Keratinocyte (primary cell): ENCODE measurements at regions not wholly inside any gene's neighbourhood (a gene's known extent, or its start where the extent isn't known, plus 50 kb on each side); places are given as distances from the start of the nearest gene placed in this dataset.

Experiments used
- EZH2 ChIP-seq: IDR thresholded peaks from one replicate; pipeline ENCODE4 v1.6.1; 2012; ENCODE audit warnings: inconsistent platforms, mild to moderate bottlenecking, low read length, moderate library complexity
- TF ChIP-seq, protein P1 (sequence below), 3 experiments: IDR thresholded peaks in 1 of 3; conservative IDR thresholded peaks in 1 of 3; optimal IDR thresholded peaks in 1 of 3; 2 replicates in 2 of 3; 3 replicates in 1 of 3; pipeline versions ENCODE3 to v1.5.1; 2011; ENCODE audit warnings: low read length in 3 of 3, mild to moderate bottlenecking in 3 of 3, moderate library complexity in 2 of 3, control low read depth in 1 of 3, inconsistent platforms in 1 of 3; ENCODE audit not compliant: insufficient read depth in 2 of 3; ENCODE audit errors: extremely low read depth in 1 of 3

DNA sequence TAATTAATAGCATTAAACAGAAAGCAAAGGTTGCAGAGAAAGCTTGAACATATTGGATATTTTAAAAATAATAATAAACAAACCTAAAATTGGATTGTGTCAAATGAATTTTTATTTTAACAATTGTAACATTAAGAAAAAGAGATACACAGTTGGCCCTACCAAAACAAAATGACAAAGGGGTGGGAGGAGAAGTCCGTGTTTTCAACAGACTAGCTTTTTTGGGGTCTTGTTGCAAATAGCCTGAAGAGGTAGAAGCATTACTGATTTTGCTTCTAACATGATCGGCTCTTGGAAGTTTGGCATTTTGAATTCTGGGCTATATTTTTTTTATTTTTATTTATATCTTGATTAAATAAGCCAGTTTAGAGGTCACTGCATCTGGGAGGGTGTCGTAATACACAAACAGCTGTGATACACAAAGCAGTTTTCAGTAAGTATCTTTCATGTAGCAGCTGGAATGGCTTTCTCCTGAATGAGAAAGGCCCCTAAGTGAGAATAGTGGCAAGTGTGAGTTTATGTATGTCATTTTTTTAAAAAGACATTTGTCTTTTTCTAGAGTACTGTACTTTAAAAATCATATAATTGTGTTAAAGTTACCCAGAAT is 85.5 kb upstream of the ZNF217 start:
- TF ChIP-seq, protein P1, sequence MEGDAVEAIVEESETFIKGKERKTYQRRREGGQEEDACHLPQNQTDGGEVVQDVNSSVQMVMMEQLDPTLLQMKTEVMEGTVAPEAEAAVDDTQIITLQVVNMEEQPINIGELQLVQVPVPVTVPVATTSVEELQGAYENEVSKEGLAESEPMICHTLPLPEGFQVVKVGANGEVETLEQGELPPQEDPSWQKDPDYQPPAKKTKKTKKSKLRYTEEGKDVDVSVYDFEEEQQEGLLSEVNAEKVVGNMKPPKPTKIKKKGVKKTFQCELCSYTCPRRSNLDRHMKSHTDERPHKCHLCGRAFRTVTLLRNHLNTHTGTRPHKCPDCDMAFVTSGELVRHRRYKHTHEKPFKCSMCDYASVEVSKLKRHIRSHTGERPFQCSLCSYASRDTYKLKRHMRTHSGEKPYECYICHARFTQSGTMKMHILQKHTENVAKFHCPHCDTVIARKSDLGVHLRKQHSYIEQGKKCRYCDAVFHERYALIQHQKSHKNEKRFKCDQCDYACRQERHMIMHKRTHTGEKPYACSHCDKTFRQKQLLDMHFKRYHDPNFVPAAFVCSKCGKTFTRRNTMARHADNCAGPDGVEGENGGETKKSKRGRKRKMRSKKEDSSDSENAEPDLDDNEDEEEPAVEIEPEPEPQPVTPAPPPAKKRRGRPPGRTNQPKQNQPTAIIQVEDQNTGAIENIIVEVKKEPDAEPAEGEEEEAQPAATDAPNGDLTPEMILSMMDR (optimal IDR thresholded peaks at IDR 0.05 in 1 of 3, IDR thresholded peaks at IDR 0.05 in 1 of 3, conservative IDR thresholded peaks at IDR 0.05 in 1 of 3; ENCODE audit: extremely low read depth in 1 of 3, insufficient read depth in 2 of 3, low read length in 3 of 3): no peak
- TF ChIP-seq EZH2: no peak
